Smooth muscle cell (in vitro differentiated cells): ENCODE measurements at regions not wholly inside any gene's neighbourhood (a gene's known extent, or its start where the extent isn't known, plus 50 kb on each side); places are given as distances from the start of the nearest gene placed in this dataset.

Experiments used
- DNase-seq: peaks from one replicate; lab custom pipeline; 2025; ENCODE audit not compliant: unreplicated experiment; lab: John Stamatoyannopoulos, UW
- H2AFZ ChIP-seq: fragments of 200-600 bp; sonication (generic); 2 replicates; pipeline ENCODE4 v1.6.0; 2016; ENCODE audit warnings: antibody characterized with exemption, low read depth, mild to moderate bottlenecking
- H3F3A ChIP-seq: fragments of 200-600 bp; sonication (generic); 2 replicates; pipeline ENCODE4 v1.6.0; 2017; ENCODE audit warnings: antibody characterized with exemption, low read depth
- H3K27ac ChIP-seq: fragments of 200-600 bp; sonication (generic); 2 replicates; pipeline ENCODE4 v1.5.1; 2016; ENCODE audit warnings: low read depth, mild to moderate bottlenecking
- H3K27me3 ChIP-seq: fragments of 200-600 bp; sonication (generic); 2 replicates; pipeline ENCODE4 v1.6.1; 2016; ENCODE audit warnings: low read depth, mild to moderate bottlenecking
- H3K36me3 ChIP-seq: fragments of 200-600 bp; sonication (generic); 2 replicates; pipeline ENCODE4 v1.5.1; 2016; ENCODE audit warnings: low read depth
- H3K4me1 ChIP-seq: fragments of 200-600 bp; sonication (generic); 2 replicates; pipeline ENCODE4 v1.5.1; 2016; ENCODE audit warnings: low read depth
- H3K4me2 ChIP-seq: fragments of 200-600 bp; sonication (generic); 2 replicates; pipeline ENCODE4 v1.6.0; 2016; ENCODE audit warnings: mild to moderate bottlenecking
- H3K4me3 ChIP-seq: fragments of 200-600 bp; sonication (generic); 2 replicates; pipeline ENCODE4 v1.5.1; 2016; ENCODE audit warnings: mild to moderate bottlenecking
- H3K79me2 ChIP-seq: fragments of 200-600 bp; sonication (generic); 2 replicates; pipeline ENCODE4 v1.6.0; 2016; ENCODE audit warnings: low read depth, mild to moderate bottlenecking
- H3K9ac ChIP-seq: fragments of 200-600 bp; sonication (generic); 2 replicates; pipeline ENCODE4 v1.6.0; 2016; ENCODE audit warnings: low read depth
- H3K9me3 ChIP-seq: fragments of 200-600 bp; sonication (generic); replicated peaks from 2 replicates; pipeline ENCODE4 v1.5.1; 2016; ENCODE audit warnings: low read depth
- H4K20me1 ChIP-seq: fragments of 200-600 bp; sonication (generic); 2 replicates; pipeline ENCODE4 v1.6.0; 2016; ENCODE audit warnings: low read depth
- CTCF ChIP-seq: fragments of 200-600 bp; sonication (generic); IDR thresholded peaks from 2 replicates; pipeline ENCODE4 v1.5.1; 2017; ENCODE audit warnings: borderline replicate concordance, mild to moderate bottlenecking, antibody characterized with exemption; ENCODE audit not compliant: insufficient read depth, poor library complexity, severe bottlenecking
- WGBS: methylation state at CpG from one replicate; pipeline ENCODE4 v1.1.7; 2016; ENCODE audit warnings: low lambda C conversion rate; 5-methylcytosine and 5-hydroxymethylcytosine counted together

- H3K27me3 ChIP-seq, result peaks cover 16% of the 10 kb centered on the region
- no peaks in the 10 kb centered on the region for H3K9me3 ChIP-seq
- H3K4me2 ChIP-seq, result no peak overlapping the region
- H3K9ac ChIP-seq, result no peak overlapping the region
- H3K36me3 ChIP-seq, result no peaks in the 10 kb centered on the region
- H3K4me1 ChIP-seq, result no peaks in the 10 kb centered on the region
- H2AFZ ChIP-seq, result no peak overlapping the region
- no peaks in the 10 kb centered on the region for H3F3A ChIP-seq
- 90% methylated on average over 12 of the region's 12 CpGs for WGBS
- DNase-seq, result no peak
- H3K4me3 ChIP-seq, result no peak overlapping the region
- no peaks in the 10 kb centered on the region for H4K20me1 ChIP-seq
- H3K27ac ChIP-seq, result no peak overlapping the region
- no peak for TF ChIP-seq CTCF
- H3K79me2 ChIP-seq, result no peaks in the 10 kb centered on the region
Observed at GRCh38 chr3:184472723-184473428, 88.7 kb upstream of the EPHB3 start.

DNA sequence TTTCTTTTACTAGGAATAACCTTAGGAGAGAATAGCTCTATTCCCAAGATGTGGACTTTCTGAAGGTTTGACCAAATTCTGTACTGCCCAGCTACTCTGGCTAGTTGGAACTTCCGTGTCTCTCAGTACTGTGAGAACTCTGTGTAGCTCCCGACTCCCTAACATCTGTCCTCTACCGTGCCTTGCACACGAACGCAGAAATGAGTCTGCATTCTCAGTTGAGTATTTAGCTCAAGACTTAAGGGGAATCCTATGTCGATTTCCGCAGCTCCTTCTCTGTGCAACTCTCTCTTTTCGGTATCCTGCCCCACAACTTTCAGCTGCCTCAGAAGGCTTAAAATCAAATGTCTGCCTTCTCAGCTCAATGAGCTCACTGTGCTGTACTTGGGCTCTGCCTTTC, 86.7 kb upstream of the EPHB3 start:
- H3K9me3 ChIP-seq, result no peaks in the 10 kb centered on the region
- H3K27ac ChIP-seq, result no peak overlapping the region
- no peak overlapping the region for H3K4me3 ChIP-seq
- TF ChIP-seq CTCF, result no peak
- 91% methylated on average over 8 of the region's 8 CpGs for WGBS
- H3F3A ChIP-seq, result no peaks in the 10 kb centered on the region
- H4K20me1 ChIP-seq, result no peaks in the 10 kb centered on the region
- H3K4me1 ChIP-seq, result no peaks in the 10 kb centered on the region
- no peak for DNase-seq
- no peak overlapping the region for H3K4me2 ChIP-seq
- no peaks in the 10 kb centered on the region for H3K79me2 ChIP-seq
- H2AFZ ChIP-seq, result no peak overlapping the region
- H3K27me3 ChIP-seq, result peaks cover 16% of the 10 kb centered on the region
- H3K9ac ChIP-seq, result no peak overlapping the region
- H3K36me3 ChIP-seq, result no peaks in the 10 kb centered on the region

GRCh38 chr3:184477940-184478339, 83.6 kb upstream of the EPHB3 start:
- no peaks in the 10 kb centered on the region for H3K36me3 ChIP-seq
- no peaks in the 10 kb centered on the region for H3K79me2 ChIP-seq
- no peak for DNase-seq
- no peak overlapping the region for H3K4me3 ChIP-seq
- no peak overlapping the region for H3K27ac ChIP-seq
- WGBS, result 90% methylated on average over 1 of the region's 1 CpG
- peaks cover 16% of the 10 kb centered on the region for H3K27me3 ChIP-seq
- no peak for TF ChIP-seq CTCF
- no peaks in the 10 kb centered on the region for H3K9me3 ChIP-seq
- H2AFZ ChIP-seq, result no peak overlapping the region
- H3K4me2 ChIP-seq, result no peak overlapping the region
- no peaks in the 10 kb centered on the region for H4K20me1 ChIP-seq
- H3K9ac ChIP-seq, result no peak overlapping the region
- H3K4me1 ChIP-seq, result no peaks in the 10 kb centered on the region
- H3F3A ChIP-seq, result no peaks in the 10 kb centered on the region

GRCh38 chr3:184479426-184480126, 82.0 kb upstream of the EPHB3 start:
- Histone ChIP-seq H3K27me3 (peaks cover 14% of the 10 kb centered on the region), H3K4me2 (no peak overlapping the region), H3K27ac (no peak overlapping the region), H3K9ac (no peak overlapping the region), H3K36me3 (no peaks in the 10 kb centered on the region), H3K79me2 (no peaks in the 10 kb centered on the region), H3K4me3 (no peak overlapping the region), H3F3A (no peaks in the 10 kb centered on the region), H3K4me1 (no peaks in the 10 kb centered on the region), H4K20me1 (no peaks in the 10 kb centered on the region), H3K9me3 (no peaks in the 10 kb centered on the region), H2AFZ (no peak overlapping the region)
- DNase-seq, result no peak
- WGBS, result 70% methylated on average over 8 of the region's 8 CpGs
- no peak for TF ChIP-seq CTCF
